ENCODE measurements at regions not wholly inside any gene's neighbourhood (a gene's known extent, or its start where the extent isn't known, plus 50 kb on each side); places are given as distances from the start of the nearest gene placed in this dataset.
A peak's percentile ranks its signal among the peaks of the same experiment; 100 is the strongest.
"Not testable (repeated sequence)": the region's sequence is repeated elsewhere in the genome, so short reads cannot be mapped to it uniquely, and the experiment has no call there.

GRCh38 chr21:5147685-5148084 lies 5373.7 kb upstream of the TPTE start:
- not testable (repeated sequence) for H3K36me3 Mint-ChIP-seq (ENCODE audit: low read depth); H3K4me1 Mint-ChIP-seq (ENCODE audit: low read depth); H3K27ac Mint-ChIP-seq (ENCODE audit: unreplicated experiment); H3K4me3 Mint-ChIP-seq (ENCODE audit: unreplicated experiment); H3K27me3 Mint-ChIP-seq (ENCODE audit: low read depth); H3K9me3 Mint-ChIP-seq (ENCODE audit: low read depth)
- DNase-seq (ENCODE audit: low spot score), result peak; percentile 20
- TF ChIP-seq CTCF (IDR thresholded peaks at IDR 0.05), result peak; percentile 37

- DNase-seq (ENCODE audit: low spot score), result peak; percentile 19
- H3K9me3 Mint-ChIP-seq (ENCODE audit: low read depth); H3K27ac Mint-ChIP-seq (ENCODE audit: unreplicated experiment); H3K36me3 Mint-ChIP-seq (ENCODE audit: low read depth); H3K4me3 Mint-ChIP-seq (ENCODE audit: unreplicated experiment); H3K27me3 Mint-ChIP-seq (ENCODE audit: low read depth); H3K4me1 Mint-ChIP-seq (ENCODE audit: low read depth): not testable (repeated sequence)
Observed at GRCh38 chr21:5149222-5149621, 5372.2 kb upstream of the TPTE start.

GRCh38 chr21:5153842-5154640 lies 5367.3 kb upstream of the TPTE start:
- not testable (repeated sequence) for H3K4me3 Mint-ChIP-seq (ENCODE audit: unreplicated experiment); H3K9me3 Mint-ChIP-seq (ENCODE audit: low read depth); H3K27me3 Mint-ChIP-seq (ENCODE audit: low read depth); H3K27ac Mint-ChIP-seq (ENCODE audit: unreplicated experiment); H3K4me1 Mint-ChIP-seq (ENCODE audit: low read depth); H3K36me3 Mint-ChIP-seq (ENCODE audit: low read depth)
- peak; percentile 42 for DNase-seq (ENCODE audit: low spot score)

- not testable (repeated sequence) for H3K9me3 Mint-ChIP-seq (ENCODE audit: low read depth); H3K27ac Mint-ChIP-seq (ENCODE audit: unreplicated experiment); H3K4me1 Mint-ChIP-seq (ENCODE audit: low read depth); H3K27me3 Mint-ChIP-seq (ENCODE audit: low read depth); H3K36me3 Mint-ChIP-seq (ENCODE audit: low read depth); H3K4me3 Mint-ChIP-seq (ENCODE audit: unreplicated experiment)
- DNase-seq (ENCODE audit: low spot score), result peak; percentile 92
Observed at GRCh38 chr21:5154641-5154982, 5366.8 kb upstream of the TPTE start.

- H3K27me3 Mint-ChIP-seq (ENCODE audit: low read depth); H3K9me3 Mint-ChIP-seq (ENCODE audit: low read depth): not testable (repeated sequence)
Observed at GRCh38 chr21:5162693-5163574, 5358.4 kb upstream of the TPTE start.

GRCh38 chr21:5165829-5166228 lies 5355.6 kb upstream of the TPTE start:
- H3K4me3 Mint-ChIP-seq (ENCODE audit: unreplicated experiment); H3K27me3 Mint-ChIP-seq (ENCODE audit: low read depth); H3K4me1 Mint-ChIP-seq (ENCODE audit: low read depth); H3K27ac Mint-ChIP-seq (ENCODE audit: unreplicated experiment); DNase-seq (ENCODE audit: low spot score); H3K36me3 Mint-ChIP-seq (ENCODE audit: low read depth); H3K9me3 Mint-ChIP-seq (ENCODE audit: low read depth): not testable (repeated sequence)

More at GRCh38 chr21:5162693-5163574, 5358.4 kb upstream of the TPTE start:
- not testable (repeated sequence) for H3K36me3 Mint-ChIP-seq (ENCODE audit: low read depth); H3K4me3 Mint-ChIP-seq (ENCODE audit: unreplicated experiment); H3K27ac Mint-ChIP-seq (ENCODE audit: unreplicated experiment); H3K4me1 Mint-ChIP-seq (ENCODE audit: low read depth); DNase-seq (ENCODE audit: low spot score)

All from chondrocyte (in vitro differentiated cells).